ENCODE measurements at regions not wholly inside any gene's neighbourhood (a gene's known extent, or its start where the extent isn't known, plus 50 kb on each side); places are given as distances from the start of the nearest gene placed in this dataset.

GRCh38 chr4:55215087-55215486, 89.7 kb upstream of the KDR start:
- TF ChIP-seq, protein P1, sequence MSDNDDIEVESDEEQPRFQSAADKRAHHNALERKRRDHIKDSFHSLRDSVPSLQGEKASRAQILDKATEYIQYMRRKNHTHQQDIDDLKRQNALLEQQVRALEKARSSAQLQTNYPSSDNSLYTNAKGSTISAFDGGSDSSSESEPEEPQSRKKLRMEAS (IDR thresholded peaks at IDR 0.05; ENCODE audit: low read depth, low read length), result no peak
- TF ChIP-seq CTCF (IDR thresholded peaks at IDR 0.05; ENCODE audit: low read depth, low read length), result no peak

Measured in NB4 (cell line).